ENCODE measurements at regions not wholly inside any gene's neighbourhood (a gene's known extent, or its start where the extent isn't known, plus 50 kb on each side); places are given as distances from the start of the nearest gene placed in this dataset.

DNA sequence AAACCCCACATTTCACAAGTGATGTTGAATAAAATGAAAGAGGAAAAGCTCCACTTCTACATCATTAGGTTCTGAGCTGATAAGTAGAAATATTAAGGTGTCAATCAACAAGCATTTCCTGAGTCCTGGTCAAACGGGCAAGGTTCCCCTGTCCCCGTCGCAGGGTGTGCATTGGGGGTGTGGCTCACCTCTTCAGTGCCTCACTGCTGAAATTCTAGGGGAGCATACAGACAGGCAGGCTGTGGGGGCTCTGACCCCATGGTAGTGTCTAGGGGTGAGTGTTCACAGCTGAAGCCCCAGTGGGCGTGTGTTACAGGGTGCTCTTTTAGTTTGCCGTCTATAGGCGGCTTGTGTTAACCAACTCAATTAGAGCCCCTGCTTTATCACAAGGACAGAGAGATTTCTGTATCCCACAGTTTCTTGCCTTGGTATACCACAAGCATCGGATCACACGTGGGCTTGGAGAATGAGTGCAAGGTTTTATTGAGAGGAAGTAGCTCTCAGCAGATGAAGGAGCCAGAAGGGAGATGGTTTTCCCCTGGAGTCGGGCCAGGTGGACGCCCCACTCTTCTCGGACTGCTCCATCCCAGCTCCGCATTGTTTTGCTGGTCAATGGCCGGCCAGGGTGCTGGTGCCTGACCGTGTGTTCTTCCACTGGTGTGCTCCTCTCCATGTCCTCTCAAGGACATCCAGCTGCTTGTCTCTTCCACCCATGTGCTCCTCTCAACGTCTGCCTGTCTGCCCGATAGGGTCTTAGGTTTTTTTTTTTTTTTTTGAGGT lies 238.2 kb upstream of the NLRP1 start:
- DNase-seq = no peak

GRCh38 chr17:5823219-5823618 lies 238.9 kb upstream of the NLRP1 start:
- DNase-seq = no peak

- no peak for DNase-seq
Observed at GRCh38 chr17:5825717-5826330, 241.5 kb upstream of the NLRP1 start.

DNA sequence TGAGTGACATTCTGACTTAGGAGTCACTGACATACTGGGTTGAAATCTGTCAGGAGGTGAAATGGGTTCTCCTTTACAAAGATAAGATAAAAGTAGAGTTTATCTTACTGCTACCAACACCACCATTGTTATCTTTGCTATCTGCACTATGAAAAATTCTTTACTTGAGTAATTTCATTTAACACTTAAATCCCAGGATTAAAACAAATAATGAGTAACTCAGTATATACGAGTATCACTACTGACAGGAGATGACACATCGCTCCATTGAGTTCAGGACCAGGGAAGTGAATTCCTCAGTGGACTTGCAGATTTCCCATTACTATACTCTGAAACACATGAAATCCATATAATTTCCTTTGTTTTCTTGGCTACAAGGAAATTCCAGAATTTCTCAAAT lies 242.1 kb upstream of the NLRP1 start:
- DNase-seq = no peak

- DNase-seq = no peak
Observed at GRCh38 chr17:5830921-5831320, 239.3 kb upstream of the WSCD1 start.

- DNase-seq = no peak
Observed at GRCh38 chr17:5832886-5833285, 237.3 kb upstream of the WSCD1 start.

DNA sequence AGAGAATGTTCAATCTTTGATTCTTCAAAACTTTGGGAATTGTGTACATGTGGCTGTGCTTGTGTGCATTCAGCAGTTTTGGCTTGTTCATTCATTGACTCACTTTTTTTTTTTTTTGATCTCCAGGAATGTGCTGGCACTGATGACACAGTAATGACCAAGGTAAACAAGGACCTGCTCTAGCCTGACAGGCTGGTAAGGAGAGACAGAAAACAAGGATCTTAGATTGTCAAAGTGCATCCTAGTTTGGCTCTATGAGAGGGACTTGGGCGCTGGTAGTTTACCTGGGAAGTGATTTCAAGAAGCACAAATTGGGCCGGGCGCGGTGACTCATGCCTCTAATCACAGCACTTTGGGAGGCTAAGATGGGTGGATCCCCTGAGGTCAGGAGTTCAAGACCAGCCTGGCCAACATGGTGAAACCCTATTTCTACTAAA lies 233.1 kb upstream of the WSCD1 start:
- DNase-seq = no peak

DNA sequence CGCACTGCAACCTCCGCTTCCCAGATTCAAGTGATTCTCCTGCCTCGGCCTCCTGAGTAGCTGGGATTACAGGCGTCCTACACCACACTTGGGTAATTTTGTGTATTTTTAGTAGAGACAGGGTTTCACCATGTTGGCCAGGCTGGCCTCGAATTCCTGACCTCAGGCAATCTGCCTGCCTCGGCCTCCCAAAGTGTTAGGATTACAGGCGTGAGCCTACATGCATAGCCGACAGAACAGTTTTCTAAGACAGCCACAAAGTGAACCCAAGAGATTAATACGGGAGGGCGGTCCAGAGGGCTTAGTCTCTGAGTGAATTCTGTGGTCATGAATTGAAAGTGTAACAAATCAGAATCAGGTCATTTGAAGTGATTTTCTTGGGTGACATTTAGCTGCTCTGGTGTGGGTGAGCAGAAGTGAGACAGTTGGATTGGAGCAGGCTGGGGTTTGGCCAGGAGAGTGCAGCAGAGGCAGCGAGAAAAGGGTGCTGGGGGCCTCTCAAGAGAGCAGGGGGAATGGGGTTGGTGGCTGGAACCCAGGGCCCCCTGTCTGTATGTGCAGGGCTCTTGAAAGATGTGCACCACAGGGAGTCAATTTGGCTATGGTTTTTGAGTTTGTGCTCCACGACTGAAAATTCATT lies 231.4 kb upstream of the WSCD1 start:
- DNase-seq = no peak

DNA sequence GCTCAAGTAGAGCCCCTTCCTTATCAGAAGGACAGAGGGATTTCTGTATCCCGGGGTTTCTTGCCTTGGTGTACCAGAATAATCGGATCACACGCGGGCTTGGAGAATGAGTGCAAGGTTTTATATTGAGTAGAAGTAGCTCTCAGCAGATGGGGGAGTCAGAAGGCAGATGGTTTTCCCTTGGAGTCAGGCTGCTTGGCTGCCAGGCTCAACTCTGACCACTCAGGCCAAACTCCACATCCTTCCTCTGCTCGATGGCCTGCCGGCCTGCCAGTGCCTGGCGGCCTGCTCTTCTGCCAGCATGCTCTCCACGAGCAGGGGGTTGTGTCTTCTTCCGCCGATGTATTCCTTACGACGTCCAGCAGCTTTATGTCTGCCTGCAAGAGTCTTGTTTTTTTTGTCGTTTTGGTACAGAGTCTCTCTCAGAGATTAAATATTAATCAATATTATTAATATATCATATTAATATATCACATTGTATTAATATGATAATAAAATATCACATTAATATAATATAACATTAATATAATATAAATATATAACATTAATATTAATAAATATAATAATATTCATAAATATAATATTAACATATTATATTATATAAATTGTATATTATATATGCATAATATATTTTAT lies 229.2 kb upstream of the WSCD1 start:
- no peak for DNase-seq

DNA sequence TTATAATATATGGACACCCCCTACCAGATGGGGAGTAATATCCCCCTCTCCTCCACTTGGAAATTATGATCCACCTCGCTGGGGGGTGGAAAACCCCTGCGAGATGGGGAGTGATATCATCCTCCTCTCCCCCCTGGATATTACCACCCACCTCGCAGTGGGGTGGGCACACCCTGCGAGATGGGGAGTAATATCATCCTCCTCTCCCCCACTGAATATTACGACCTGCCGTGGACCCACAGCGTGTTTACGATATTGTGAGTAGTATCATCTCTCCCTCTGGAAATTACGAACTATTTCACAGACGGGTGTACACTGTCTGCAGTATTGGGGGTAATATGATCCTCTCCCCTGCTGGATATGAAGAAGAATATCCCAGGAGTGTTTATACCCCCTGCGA lies 228.3 kb upstream of the WSCD1 start:
- DNase-seq = no peak

- no peak for DNase-seq
Observed at GRCh38 chr17:5843366-5844026, 226.7 kb upstream of the WSCD1 start.

GRCh38 chr17:5846001-5846400 lies 224.2 kb upstream of the WSCD1 start:
- DNase-seq = no peak

DNA sequence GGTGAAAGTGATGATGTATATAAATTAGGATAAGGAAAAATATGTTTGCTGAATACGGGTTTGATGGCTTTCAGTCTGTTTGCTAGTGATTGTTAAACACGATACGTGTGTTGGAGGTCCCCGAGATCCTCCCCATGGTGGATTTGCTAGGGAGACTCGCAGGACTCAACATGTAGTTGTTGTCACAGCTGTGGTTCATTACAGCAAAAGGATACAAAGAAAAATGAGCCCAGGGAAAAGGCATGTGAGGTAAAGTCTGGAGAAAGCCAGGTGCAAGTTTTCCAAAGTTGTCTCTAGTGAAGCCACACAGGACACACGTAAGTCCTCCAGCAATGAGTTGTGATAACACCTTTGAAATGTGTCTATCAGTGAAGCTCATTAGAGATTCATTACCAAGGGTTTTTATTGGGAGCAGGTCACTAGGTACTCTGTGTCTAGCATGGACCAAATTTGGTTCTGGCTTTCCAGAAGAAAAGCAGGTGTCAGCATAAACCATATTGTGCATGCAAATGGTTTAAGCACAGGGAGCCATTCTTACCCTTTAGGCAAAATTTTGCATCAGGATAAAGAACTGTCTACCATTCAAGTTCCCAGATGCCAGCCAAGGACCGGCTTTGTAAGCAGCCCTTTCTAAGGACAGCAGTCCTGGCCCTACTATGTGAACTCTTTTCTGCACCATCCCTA lies 215.2 kb upstream of the WSCD1 start:
- no peak for DNase-seq

DNA sequence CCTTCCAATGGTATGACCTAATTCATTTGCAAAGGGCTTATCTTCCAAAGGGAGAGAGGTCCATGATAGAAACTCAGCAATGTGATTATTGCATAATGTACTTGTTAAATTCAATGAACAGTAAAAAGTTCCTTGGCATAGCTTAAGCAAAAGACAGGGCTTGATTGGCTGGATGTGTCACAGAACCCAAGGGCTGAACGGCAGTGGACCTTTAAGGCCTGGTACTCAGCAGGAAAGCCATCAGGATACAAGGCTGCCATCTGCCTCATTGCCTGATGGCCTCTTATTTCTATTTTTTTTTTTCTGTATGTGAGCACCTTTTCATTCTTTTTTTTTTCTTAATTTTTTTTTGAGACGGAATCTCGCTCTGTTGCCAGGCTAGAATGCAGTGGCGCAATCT lies 208.9 kb upstream of the WSCD1 start:
- DNase-seq = no peak

DNA sequence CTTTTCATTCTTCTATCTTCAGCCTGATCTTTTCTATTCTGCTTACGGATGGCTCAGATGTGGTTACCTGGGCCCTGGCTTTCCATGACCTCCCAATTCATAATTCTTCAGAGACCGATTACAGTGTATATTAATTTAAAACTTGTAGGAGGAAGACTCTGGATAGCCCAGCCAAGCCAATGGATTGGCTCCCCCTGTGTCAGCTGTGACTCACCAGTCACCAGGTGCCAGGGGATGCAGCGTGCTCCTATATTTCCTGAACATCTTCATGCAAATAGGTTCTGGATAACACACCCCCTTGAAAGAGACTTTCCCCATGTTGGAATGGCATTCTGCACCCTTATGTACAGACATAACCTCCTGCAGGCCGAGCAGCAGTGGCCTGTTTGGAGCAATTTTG lies 208.3 kb upstream of the WSCD1 start:
- DNase-seq = no peak

- DNase-seq = no peak
Observed at GRCh38 chr17:5862395-5862794, 207.8 kb upstream of the WSCD1 start.

- DNase-seq = no peak
Observed at GRCh38 chr17:5864741-5865657, 205.2 kb upstream of the WSCD1 start.

GRCh38 chr17:5866978-5867377 lies 203.2 kb upstream of the WSCD1 start:
- DNase-seq = no peak

- DNase-seq = no peak
Observed at GRCh38 chr17:5869041-5869745, 201.0 kb upstream of the WSCD1 start.

GRCh38 chr17:5870231-5870953 lies 199.8 kb upstream of the WSCD1 start:
- DNase-seq = no peak

Data from left hindlimb (tissue), 1 donor.